ENCODE measurements at regions not wholly inside any gene's neighbourhood (a gene's known extent, or its start where the extent isn't known, plus 50 kb on each side); places are given as distances from the start of the nearest gene placed in this dataset.

DNA sequence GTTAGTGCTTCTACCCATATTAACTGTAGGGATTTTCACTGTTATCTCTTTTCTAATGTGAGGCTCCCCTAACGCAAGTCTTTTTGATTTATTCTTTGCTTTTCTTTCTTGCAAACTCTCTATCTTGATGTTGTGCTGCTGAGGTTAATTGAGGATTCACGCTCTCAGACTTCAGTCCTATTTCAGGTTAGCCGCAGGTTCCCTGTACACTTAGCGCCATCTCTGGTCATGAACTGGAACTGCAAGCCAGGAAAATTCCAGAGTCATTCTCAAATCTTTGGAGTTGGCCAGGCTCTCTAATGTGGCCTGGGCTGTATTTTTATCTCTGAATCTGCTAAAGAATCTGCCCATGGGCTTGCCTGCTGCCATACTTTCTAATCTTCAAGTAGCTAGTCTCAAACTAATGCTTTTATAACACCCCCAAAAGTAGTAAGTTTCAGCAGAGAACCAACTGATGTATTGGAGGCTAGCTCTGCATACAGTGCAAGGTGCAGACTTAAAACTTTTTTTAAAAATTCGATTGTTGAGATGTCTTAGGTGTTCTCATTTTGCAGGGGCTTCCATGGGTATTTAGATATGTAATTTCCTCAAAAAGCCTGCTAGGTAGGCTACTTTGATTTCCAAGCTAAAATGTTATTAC is 91.1 kb upstream of the OPRM1 start:
- ATAC-seq (no peak), DNase-seq (no peak)
- H3K4me3 Mint-ChIP-seq, result no peak overlapping the region
- H3K9me3 ChIP-seq (ENCODE audit: control insufficient read depth, low read length, poor library complexity, severe bottlenecking), result no peaks in the 10 kb centered on the region
- no peak overlapping the region for H3K27ac Mint-ChIP-seq
- H3K27me3 Mint-ChIP-seq, result peaks cover 4% of the 10 kb centered on the region
- H3K36me3 Mint-ChIP-seq (ENCODE audit: low read depth), result no peaks in the 10 kb centered on the region
- H3K4me1 Mint-ChIP-seq, result no peaks in the 10 kb centered on the region

DNA sequence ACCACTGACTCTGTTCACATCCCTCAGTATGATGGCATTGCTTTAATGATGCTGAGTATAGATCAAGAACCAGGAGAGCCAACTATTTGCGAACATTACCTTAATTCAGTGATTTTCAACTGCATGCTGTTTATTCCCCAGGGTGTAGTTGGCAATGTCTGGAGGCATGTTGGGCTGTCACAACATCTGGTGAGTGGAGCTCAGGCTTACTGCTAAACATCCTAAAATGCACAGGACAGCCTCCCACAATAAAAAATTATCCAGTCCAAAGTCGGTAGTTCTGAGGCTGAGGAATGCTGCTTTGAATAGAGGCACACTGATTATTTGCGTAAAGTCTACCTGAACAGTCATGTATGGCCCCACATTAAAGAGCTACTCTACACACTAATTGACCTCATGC is 94.8 kb upstream of the OPRM1 start:
- H3K36me3 Mint-ChIP-seq (ENCODE audit: low read depth), result no peaks in the 10 kb centered on the region
- H3K27ac Mint-ChIP-seq, result no peak overlapping the region
- no peaks in the 10 kb centered on the region for H3K9me3 ChIP-seq (ENCODE audit: control insufficient read depth, low read length, poor library complexity, severe bottlenecking)
- DNase-seq (no peak), ATAC-seq (no peak)
- H3K4me1 Mint-ChIP-seq, result no peaks in the 10 kb centered on the region
- no peak overlapping the region for H3K4me3 Mint-ChIP-seq
- H3K27me3 Mint-ChIP-seq, result peaks cover 4% of the 10 kb centered on the region

GRCh38 chr6:153942361-153942760 is 96.7 kb upstream of the OPRM1 start:
- DNase-seq (no peak), ATAC-seq (no peak)
- Mint-ChIP-seq H3K4me3 (no peak overlapping the region), H3K4me1 (no peaks in the 10 kb centered on the region), H3K27me3 (peaks cover 4% of the 10 kb centered on the region), H3K36me3 (ENCODE audit: low read depth) (peaks cover 2% of the 10 kb centered on the region), H3K27ac (no peak overlapping the region)
- no peaks in the 10 kb centered on the region for H3K9me3 ChIP-seq (ENCODE audit: control insufficient read depth, low read length, poor library complexity, severe bottlenecking)

DNA sequence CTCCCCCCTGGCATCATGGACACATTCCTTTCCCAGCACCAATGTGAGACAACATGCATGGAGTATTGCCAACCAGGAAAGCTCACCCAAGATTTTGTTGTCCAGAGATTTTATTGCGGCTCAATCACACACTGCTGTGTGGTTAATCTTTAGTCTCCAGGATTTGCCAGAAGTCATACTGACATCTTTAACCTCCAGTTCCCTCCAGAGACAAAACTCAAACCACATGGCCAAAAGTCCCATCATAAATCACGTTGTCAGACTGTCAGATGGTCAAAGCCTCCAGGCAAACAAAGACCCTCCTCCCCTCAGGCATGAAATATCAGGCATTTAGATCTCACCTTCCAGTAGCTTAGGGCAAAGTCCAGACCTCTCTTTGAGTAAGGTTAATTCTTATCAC is 97.3 kb upstream of the OPRM1 start:
- H3K36me3 Mint-ChIP-seq (ENCODE audit: low read depth), result peaks cover 2% of the 10 kb centered on the region
- peaks cover 4% of the 10 kb centered on the region for H3K27me3 Mint-ChIP-seq
- ATAC-seq (no peak), DNase-seq (no peak)
- no peaks in the 10 kb centered on the region for H3K9me3 ChIP-seq (ENCODE audit: control insufficient read depth, low read length, poor library complexity, severe bottlenecking)
- H3K4me3 Mint-ChIP-seq, result no peak overlapping the region
- H3K4me1 Mint-ChIP-seq, result no peaks in the 10 kb centered on the region
- H3K27ac Mint-ChIP-seq, result no peak overlapping the region

GRCh38 chr6:153938876-153939275 is 100.2 kb upstream of the OPRM1 start:
- Mint-ChIP-seq H3K4me1 (no peaks in the 10 kb centered on the region), H3K27ac (no peak overlapping the region), H3K27me3 (peaks cover 4% of the 10 kb centered on the region), H3K36me3 (ENCODE audit: low read depth) (peaks cover 2% of the 10 kb centered on the region), H3K4me3 (no peak overlapping the region)
- ATAC-seq, result no peak
- DNase-seq, result no peak
- H3K9me3 ChIP-seq (ENCODE audit: control insufficient read depth, low read length, poor library complexity, severe bottlenecking), result no peaks in the 10 kb centered on the region

DNA sequence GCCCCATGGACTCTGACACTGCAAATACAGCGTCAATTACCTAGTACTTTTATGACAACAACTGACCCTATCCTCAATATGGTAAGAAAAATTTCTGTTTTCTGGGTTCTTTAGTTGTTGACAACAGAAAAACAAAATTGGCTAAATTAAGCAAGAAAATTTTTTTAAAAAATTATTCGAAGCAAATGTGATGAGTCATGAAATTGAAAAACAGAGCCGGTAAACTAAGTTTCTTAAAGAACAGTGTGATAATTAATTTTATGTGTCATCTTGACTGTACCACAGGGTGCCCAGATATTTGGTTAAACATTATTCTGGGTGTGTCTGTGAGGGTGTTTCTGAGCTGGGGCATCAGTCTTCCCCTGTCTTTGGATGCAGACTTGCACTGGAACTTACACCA is 107.6 kb upstream of the OPRM1 start:
- Mint-ChIP-seq H3K27me3 (no peaks in the 10 kb centered on the region), H3K4me1 (no peaks in the 10 kb centered on the region), H3K36me3 (ENCODE audit: low read depth) (no peaks in the 10 kb centered on the region), H3K27ac (no peak overlapping the region), H3K4me3 (no peak overlapping the region)
- DNase-seq (no peak), ATAC-seq (no peak)
- no peaks in the 10 kb centered on the region for H3K9me3 ChIP-seq (ENCODE audit: control insufficient read depth, low read length, poor library complexity, severe bottlenecking)

GRCh38 chr6:153927867-153928266 is 111.2 kb upstream of the OPRM1 start:
- H3K27me3 Mint-ChIP-seq, result no peaks in the 10 kb centered on the region
- H3K36me3 Mint-ChIP-seq (ENCODE audit: low read depth), result no peaks in the 10 kb centered on the region
- H3K9me3 ChIP-seq (ENCODE audit: control insufficient read depth, low read length, poor library complexity, severe bottlenecking), result no peaks in the 10 kb centered on the region
- no peaks in the 10 kb centered on the region for H3K4me1 Mint-ChIP-seq
- DNase-seq (no peak), ATAC-seq (no peak)
- no peak overlapping the region for H3K27ac Mint-ChIP-seq
- H3K4me3 Mint-ChIP-seq, result no peak overlapping the region

DNA sequence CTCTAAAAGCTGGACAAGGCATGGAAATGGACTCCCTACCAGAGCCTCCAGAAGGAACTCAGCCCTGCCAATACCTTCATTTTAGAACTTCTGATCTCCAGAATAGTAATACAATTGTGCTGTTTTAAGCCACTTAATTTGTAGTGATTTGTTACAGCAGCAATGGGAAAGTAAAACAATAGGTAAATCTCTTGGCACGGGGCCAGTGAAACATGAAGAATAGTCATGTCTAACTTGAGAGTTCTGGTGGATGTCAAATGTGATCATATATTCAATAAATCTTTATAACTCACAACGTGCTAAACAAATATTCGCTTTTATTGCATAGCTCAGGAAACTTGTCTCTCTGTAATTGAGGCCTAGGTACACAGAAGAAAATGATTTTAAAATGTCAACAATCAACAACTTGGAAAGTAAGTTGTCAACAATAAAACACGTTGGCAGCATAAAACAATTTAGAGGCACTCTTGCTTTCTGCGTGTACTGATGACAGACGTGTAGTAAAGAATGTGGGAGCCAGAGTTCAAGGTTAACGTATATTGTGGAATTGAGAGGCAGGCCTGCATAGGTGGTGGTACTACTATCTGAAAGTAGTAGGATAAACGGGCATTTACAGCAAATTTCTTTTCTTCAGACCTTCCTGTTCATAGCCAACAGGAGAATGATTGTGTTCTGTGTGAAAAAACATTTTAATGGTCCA is 140.5 kb upstream of the OPRM1 start:
- ATAC-seq (no peak), DNase-seq (no peak)
- H3K27ac Mint-ChIP-seq, result no peak overlapping the region
- no peaks in the 10 kb centered on the region for H3K36me3 Mint-ChIP-seq (ENCODE audit: low read depth)
- no peaks in the 10 kb centered on the region for H3K4me1 Mint-ChIP-seq
- H3K27me3 Mint-ChIP-seq, result no peaks in the 10 kb centered on the region
- no peaks in the 10 kb centered on the region for H3K9me3 ChIP-seq (ENCODE audit: control insufficient read depth, low read length, poor library complexity, severe bottlenecking)
- no peak overlapping the region for H3K4me3 Mint-ChIP-seq

DNA sequence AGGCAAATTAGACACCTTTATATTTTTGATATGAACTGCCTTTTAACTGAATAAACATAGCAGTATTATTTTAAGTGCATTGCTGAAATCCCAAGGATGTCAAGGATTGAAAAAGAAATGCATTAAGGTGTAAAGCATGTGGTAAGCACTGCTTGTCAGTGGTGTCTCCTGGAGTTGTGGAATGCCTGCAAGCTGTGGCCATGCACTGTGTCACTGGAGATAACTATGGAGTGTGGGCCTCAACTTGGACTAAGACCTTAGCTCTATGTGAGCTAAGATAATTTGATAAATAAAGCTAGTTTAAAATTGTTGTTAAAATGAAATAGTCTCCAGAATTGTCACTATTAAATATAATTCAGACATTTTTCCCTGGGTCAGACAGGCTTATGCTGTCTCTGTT is 156.6 kb upstream of the OPRM1 start:
- H3K4me1 Mint-ChIP-seq, result no peaks in the 10 kb centered on the region
- no peak for DNase-seq
- H3K27ac Mint-ChIP-seq, result no peak overlapping the region
- H3K9me3 ChIP-seq (ENCODE audit: control insufficient read depth, low read length, poor library complexity, severe bottlenecking), result no peaks in the 10 kb centered on the region
- H3K4me3 Mint-ChIP-seq, result no peak overlapping the region
- H3K27me3 Mint-ChIP-seq, result no peaks in the 10 kb centered on the region
- no peak for ATAC-seq
- no peaks in the 10 kb centered on the region for H3K36me3 Mint-ChIP-seq (ENCODE audit: low read depth)

DNA sequence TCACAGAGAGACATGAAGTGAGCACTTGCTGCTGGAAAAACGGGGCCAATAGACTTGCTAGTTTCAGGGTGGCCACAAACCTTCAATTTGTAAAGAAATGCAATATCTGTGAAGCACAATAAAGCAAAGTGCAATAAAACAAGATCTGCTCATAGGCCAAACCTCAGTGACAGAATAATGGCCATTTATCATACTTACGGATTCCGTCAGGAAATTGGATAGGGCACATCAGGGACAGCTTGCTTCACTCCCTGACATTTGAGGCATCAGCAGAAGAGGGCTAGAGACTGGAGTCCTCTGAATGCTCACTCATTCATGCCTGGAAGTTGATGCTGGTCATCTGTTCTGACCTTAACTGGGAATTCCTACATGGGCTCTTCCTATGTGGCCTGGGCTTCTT is 165.5 kb upstream of the OPRM1 start:
- H3K9me3 ChIP-seq (ENCODE audit: control insufficient read depth, low read length, poor library complexity, severe bottlenecking), result no peaks in the 10 kb centered on the region
- ATAC-seq (no peak), DNase-seq (no peak)
- Mint-ChIP-seq H3K36me3 (ENCODE audit: low read depth) (no peaks in the 10 kb centered on the region), H3K4me1 (no peaks in the 10 kb centered on the region), H3K4me3 (no peak overlapping the region), H3K27ac (no peak overlapping the region), H3K27me3 (no peaks in the 10 kb centered on the region)

- no peaks in the 10 kb centered on the region for H3K27me3 Mint-ChIP-seq
- no peak for DNase-seq
- H3K27ac Mint-ChIP-seq, result no peak overlapping the region
- H3K36me3 Mint-ChIP-seq (ENCODE audit: low read depth), result no peaks in the 10 kb centered on the region
- ATAC-seq, result no peak
- no peaks in the 10 kb centered on the region for H3K9me3 ChIP-seq (ENCODE audit: control insufficient read depth, low read length, poor library complexity, severe bottlenecking)
- H3K4me1 Mint-ChIP-seq, result no peaks in the 10 kb centered on the region
- no peak overlapping the region for H3K4me3 Mint-ChIP-seq
Observed at GRCh38 chr6:153872946-153873345, 166.1 kb upstream of the OPRM1 start.

- no peaks in the 10 kb centered on the region for H3K4me1 Mint-ChIP-seq
Observed at GRCh38 chr6:153862927-153863326, 176.1 kb upstream of the OPRM1 start.

DNA sequence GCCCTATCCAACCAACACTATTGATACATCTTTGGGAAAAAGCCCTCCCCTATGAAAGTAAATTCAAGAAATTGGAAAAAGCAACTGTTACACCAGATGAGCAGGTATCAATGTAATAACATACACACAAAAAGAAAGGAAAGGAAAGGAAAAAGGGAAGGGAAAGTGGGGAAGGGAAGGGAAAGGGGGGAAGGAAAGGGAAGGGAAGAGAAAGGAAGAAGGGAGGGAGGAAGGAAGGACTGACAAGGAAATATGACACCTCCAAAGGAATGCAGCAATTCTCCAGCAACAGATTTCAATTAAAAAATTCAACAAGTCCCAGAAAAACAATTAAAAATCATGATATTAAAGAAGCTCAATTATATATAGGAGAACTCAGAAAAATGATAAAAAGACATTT is 176.9 kb upstream of the OPRM1 start:
- Mint-ChIP-seq H3K27me3 (no peaks in the 10 kb centered on the region), H3K4me1 (no peaks in the 10 kb centered on the region), H3K27ac (no peak overlapping the region), H3K36me3 (ENCODE audit: low read depth) (peaks cover 3% of the 10 kb centered on the region), H3K4me3 (no peak overlapping the region)
- DNase-seq (no peak), ATAC-seq (no peak)
- H3K9me3 ChIP-seq (ENCODE audit: control insufficient read depth, low read length, poor library complexity, severe bottlenecking), result no peaks in the 10 kb centered on the region

More at GRCh38 chr6:153862927-153863326, 176.1 kb upstream of the OPRM1 start:
- H3K36me3 Mint-ChIP-seq (ENCODE audit: low read depth), result peaks cover 3% of the 10 kb centered on the region
- H3K9me3 ChIP-seq (ENCODE audit: control insufficient read depth, low read length, poor library complexity, severe bottlenecking), result no peaks in the 10 kb centered on the region
- H3K4me3 Mint-ChIP-seq, result no peak overlapping the region
- H3K27me3 Mint-ChIP-seq, result no peaks in the 10 kb centered on the region
- no peak overlapping the region for H3K27ac Mint-ChIP-seq
- no peak for ATAC-seq
- no peak for DNase-seq

DNA sequence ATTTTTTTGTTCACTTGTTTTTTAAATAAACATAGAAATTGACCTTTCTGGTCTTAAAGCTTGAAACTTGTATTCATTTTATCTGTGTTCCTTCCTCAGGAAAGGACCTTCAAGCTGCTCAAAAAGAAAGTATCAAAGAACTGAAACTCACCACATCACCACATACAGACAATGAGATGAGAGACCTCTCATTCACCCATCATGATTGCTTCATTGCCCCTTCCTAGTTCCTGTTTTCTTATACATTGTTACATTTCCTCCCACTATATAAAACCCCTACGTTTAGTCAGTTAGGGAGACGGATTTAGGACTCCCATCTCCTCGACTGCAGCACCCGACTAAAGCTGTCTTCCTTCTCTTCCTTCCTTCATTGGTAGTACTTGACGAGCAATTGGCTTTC is 180.5 kb upstream of the OPRM1 start:
- DNase-seq (no peak), ATAC-seq (no peak)
- H3K9me3 ChIP-seq (ENCODE audit: control insufficient read depth, low read length, poor library complexity, severe bottlenecking), result no peaks in the 10 kb centered on the region
- Mint-ChIP-seq H3K27me3 (no peaks in the 10 kb centered on the region), H3K4me3 (no peak overlapping the region), H3K27ac (no peak overlapping the region), H3K4me1 (no peaks in the 10 kb centered on the region), H3K36me3 (ENCODE audit: low read depth) (peaks cover 3% of the 10 kb centered on the region)

All from T-helper 17 cell (primary cell).